Erythroblast (primary cell): ENCODE measurements at regions not wholly inside any gene's neighbourhood (a gene's known extent, or its start where the extent isn't known, plus 50 kb on each side); places are given as distances from the start of the nearest gene placed in this dataset.

ENCODE experiments used
- GATA1 ChIP-seq: IDR thresholded peaks from 2 replicates; pipeline ENCODE4 v1.6.1; 2011; ENCODE audit warnings: low read depth, mild to moderate bottlenecking, control low read depth, low read length, moderate library complexity
- POLR2A ChIP-seq: IDR thresholded peaks from 2 replicates; pipeline ENCODE4 v1.6.1; 2011; ENCODE audit warnings: mild to moderate bottlenecking, low read length

DNA sequence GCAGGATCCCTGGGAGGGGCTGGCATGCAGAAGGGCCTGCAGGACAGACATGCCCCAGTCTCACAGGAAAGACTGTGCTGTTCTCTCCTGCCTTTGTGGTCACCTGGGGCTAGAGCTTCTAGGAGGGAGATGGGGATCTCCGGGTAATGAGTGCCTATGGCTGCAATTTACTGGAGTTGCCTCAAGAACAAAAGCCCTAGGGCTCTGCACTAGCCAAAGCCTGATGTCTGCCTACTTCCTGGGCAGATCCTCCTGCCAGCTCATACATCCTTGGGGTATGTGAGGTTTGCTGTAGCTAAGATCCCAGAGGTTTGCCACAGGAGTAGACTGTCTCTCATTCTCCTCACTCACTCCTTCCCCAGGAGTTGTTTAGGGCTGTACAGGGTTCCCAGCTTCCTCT, 106.9 kb upstream of the PPFIA2 start:
- no peak for TF ChIP-seq POLR2A
- no peak for TF ChIP-seq GATA1
